Nucleus accumbens (tissue), 56 donors: ENCODE measurements at regions not wholly inside any gene's neighbourhood (a gene's known extent, or its start where the extent isn't known, plus 50 kb on each side); places are given as distances from the start of the nearest gene placed in this dataset.
"Not testable (repeated sequence)": the region's sequence is repeated elsewhere in the genome, so short reads cannot be mapped to it uniquely, and the experiment has no call there.

Experiments used
- DNase-seq, 56 donors: peaks; one replicate each; lab custom pipeline; 2025; lab: John Stamatoyannopoulos, UW

- DNase-seq = no peak
Observed at GRCh38 chr11:44409558-44410236, 99.8 kb upstream of the ALX4 start.

GRCh38 chr11:44416776-44417175 lies 106.8 kb upstream of the ALX4 start:
- no peak for DNase-seq

- DNase-seq = no peak
Observed at GRCh38 chr11:44417731-44418455, 108.0 kb upstream of the ALX4 start.

- no peak for DNase-seq
Observed at GRCh38 chr11:44418456-44418830, 108.5 kb upstream of the ALX4 start.

GRCh38 chr11:44421090-44421675 lies 111.2 kb upstream of the ALX4 start:
- DNase-seq = no peak

GRCh38 chr11:44423289-44423688 lies 113.3 kb upstream of the ALX4 start:
- DNase-seq = no peak

- no peak for DNase-seq
Observed at GRCh38 chr11:44424841-44425240, 114.9 kb upstream of the ALX4 start.

GRCh38 chr11:44426119-44426518 lies 116.2 kb upstream of the ALX4 start:
- no peak for DNase-seq

- no peak for DNase-seq
Observed at GRCh38 chr11:44426958-44427357, 117.0 kb upstream of the ALX4 start.

- DNase-seq = no peak
Observed at GRCh38 chr11:44427432-44427831, 117.5 kb upstream of the ALX4 start.

GRCh38 chr11:44430140-44430539 lies 120.2 kb upstream of the ALX4 start:
- DNase-seq = no peak

- no peak for DNase-seq
Observed at GRCh38 chr11:44434191-44434590, 124.3 kb upstream of the ALX4 start.

GRCh38 chr11:44437122-44437521 lies 127.2 kb upstream of the ALX4 start:
- DNase-seq = no peak

- DNase-seq = not testable (repeated sequence)
Observed at GRCh38 chr11:44442893-44443673, 122.4 kb upstream of the CD82 start.

GRCh38 chr11:44443836-44444769 lies 121.4 kb upstream of the CD82 start:
- DNase-seq = no peak

- no peak for DNase-seq
Observed at GRCh38 chr11:44444770-44445321, 120.6 kb upstream of the CD82 start.

GRCh38 chr11:44445500-44446365 lies 119.7 kb upstream of the CD82 start:
- DNase-seq = no peak

GRCh38 chr11:44446366-44446762 lies 119.1 kb upstream of the CD82 start:
- no peak for DNase-seq
